K562 (cell line): ENCODE measurements at regions not wholly inside any gene's neighbourhood (a gene's known extent, or its start where the extent isn't known, plus 50 kb on each side); places are given as distances from the start of the nearest gene placed in this dataset.

ENCODE experiments used
- ATAC-seq: fragments of 200-7000 bp; cut with Tn5 transposase; 3 replicates; pipeline ENCODE4 v1.9.1; 2020; ENCODE audit warnings: moderate library complexity
- BruUV-seq: library from RNA; stranded (reverse); fragments of 400-500 nt; replicated peaks from 2 replicates; lab custom pipeline; 2021; lab: Mats Ljungman, UMichigan
- CTCF ChIA-PET: fragments of 300-600 bp; formaldehyde crosslinking; extraction: SDS; loops from one replicate; lab custom pipeline; 2021; ENCODE audit warnings: low intra/inter-chr PET ratio; lab: Yijun Ruan, JAX
- POLR2A ChIA-PET: fragments of 300-600, 350-650 bp; sonication (Branson Sonifier 250); formaldehyde crosslinking; extraction: SDS; loops from one replicate; lab custom pipeline; 2021; ENCODE audit warnings: antibody characterized with exemption, inconsistent platforms; lab: Yijun Ruan, JAX
- DNase-seq, 4 experiments: peaks; one replicate each; pipeline versions ENCODE4 v3.0.0 to v3.0.0-alpha.2; 2011 to 2018; ENCODE audit warnings: low spot score in 3 of 4, mixed read lengths in 3 of 4; ENCODE audit errors: extremely low read depth in 1 of 4
- FAIRE-seq: peaks from 2 replicates; lab custom pipeline; 2011; peaks lifted over from hg19 to GRCh38; lab: Jason Lieb, UNC
- H2AFZ ChIP-seq: 2 replicates; pipeline ENCODE4 v1.6.0; 2011; ENCODE audit warnings: low read depth, low read length, control low read depth, inconsistent platforms
- H3K27ac ChIP-seq: fragments of 200-600 bp; 3 replicates; pipeline ENCODE4 v1.8.0; 2011; ENCODE audit warnings: low read depth, mild to moderate bottlenecking, control low read depth, inconsistent platforms, low read length, moderate library complexity, mixed read lengths; ENCODE audit errors: extremely low read depth
- H3K27me3 ChIP-seq, 2 experiments: fragments of 300-600 bp in 1 of 2; 2 replicates in 1 of 2; 3 replicates in 1 of 2; pipeline versions ENCODE4 v1.6.0 to v1.8.0; 2011; ENCODE audit warnings: inconsistent platforms in 2 of 2, low read length in 2 of 2, mild to moderate bottlenecking in 1 of 2, mixed read lengths in 1 of 2, moderate library complexity in 1 of 2; ENCODE audit not compliant: control insufficient read depth in 2 of 2, insufficient read depth in 2 of 2
- H3K36me3 ChIP-seq: fragments of 300-600 bp; 3 replicates; pipeline ENCODE4 v1.8.0; 2011; ENCODE audit warnings: mild to moderate bottlenecking, low read length, inconsistent platforms; ENCODE audit not compliant: control insufficient read depth, insufficient read depth
- H3K4me1 ChIP-seq, 2 experiments: fragments of 200-600 bp in 1 of 2; replicated peaks in 1 of 2; 2 replicates in 1 of 2; 3 replicates in 1 of 2; pipeline versions ENCODE4 v1.5.1 to v1.8.0; 2011; ENCODE audit warnings: inconsistent platforms in 2 of 2, low read length in 2 of 2, mild to moderate bottlenecking in 1 of 2, mixed read lengths in 1 of 2, moderate library complexity in 1 of 2; ENCODE audit not compliant: control insufficient read depth in 2 of 2, insufficient read depth in 2 of 2
- H3K4me2 ChIP-seq: 2 replicates; pipeline ENCODE4 v1.6.1; 2011; ENCODE audit warnings: low read length, control low read depth, inconsistent platforms, mixed read lengths; ENCODE audit not compliant: insufficient read depth
- H3K4me3 ChIP-seq: fragments of 200-600 bp; sonication (generic), shearing (Covaris generic); 2 replicates; pipeline ENCODE4 v1.5.1; 2016; ENCODE audit warnings: control low read depth, inconsistent platforms
- H3K79me2 ChIP-seq: fragments of 200-600 bp; 3 replicates; pipeline ENCODE4 v1.8.0; 2011; ENCODE audit warnings: low read length, inconsistent platforms; ENCODE audit not compliant: control insufficient read depth, insufficient read depth
- H3K9ac ChIP-seq, 2 experiments: 2 replicates each; pipeline versions ENCODE4 v1.6.0 to v1.6.1; 2011; ENCODE audit warnings: low read depth in 2 of 2, low read length in 2 of 2, control low read depth in 1 of 2, inconsistent platforms in 1 of 2, mild to moderate bottlenecking in 1 of 2, mixed read lengths in 1 of 2; ENCODE audit not compliant: insufficient read depth in 1 of 2
- H3K9me1 ChIP-seq: one replicate; pipeline ENCODE4 v1.6.0; 2011; ENCODE audit warnings: inconsistent platforms, mild to moderate bottlenecking, low read length, moderate library complexity; ENCODE audit not compliant: control insufficient read depth, insufficient read depth
- H3K9me3 ChIP-seq: replicated peaks from 2 replicates; pipeline ENCODE4 v1.5.1; 2011; ENCODE audit warnings: low read depth, low read length, inconsistent platforms; ENCODE audit not compliant: control insufficient read depth, insufficient read depth
- H4K20me1 ChIP-seq: replicated peaks from 2 replicates; pipeline ENCODE4 v1.6.1; 2011; ENCODE audit warnings: low read length, inconsistent platforms, mixed read lengths; ENCODE audit not compliant: control insufficient read depth, insufficient read depth
- ARID1B ChIP-seq: fragments of 450-650 bp; IDR thresholded peaks from 2 replicates; pipeline ENCODE4 v1.6.1; 2016; ENCODE audit warnings: antibody characterized with exemption, mild to moderate bottlenecking, inconsistent platforms
- BHLHE40 ChIP-seq: IDR thresholded peaks from 2 replicates; pipeline ENCODE4 v1.6.1; 2011; ENCODE audit warnings: low read length, improper control_type of control experiment
- CTCF ChIP-seq, 3 experiments: IDR thresholded peaks in 2 of 3; conservative IDR thresholded peaks in 1 of 3; 2 replicates each; pipeline ENCODE4 v1.5.1; 2011 to 2012; ENCODE audit warnings: low read length in 3 of 3, mild to moderate bottlenecking in 3 of 3, control low read depth in 2 of 3, improper control_type of control experiment in 1 of 3, inconsistent platforms in 1 of 3, low read depth in 1 of 3, mixed read lengths in 1 of 3, moderate library complexity in 1 of 3; ENCODE audit not compliant: insufficient read depth in 2 of 3
- DLX4 ChIP-seq: fragments of 250-450 bp; sonication (Bioruptor Pico); IDR thresholded peaks from 2 replicates; pipeline ENCODE4 v1.6.1; 2021; ENCODE audit warnings: mild to moderate bottlenecking
- FIP1L1 ChIP-seq: fragments of 200-400 bp; formaldehyde crosslinking; IDR thresholded peaks from 2 replicates; pipeline ENCODE4 v1.6.1; 2018; ENCODE audit warnings: mild to moderate bottlenecking, low read depth, low read length; ENCODE audit not compliant: poor library complexity, severe bottlenecking
- HDAC3 ChIP-seq: fragments of 450-650 bp; IDR thresholded peaks from 2 replicates; pipeline ENCODE4 v1.6.1; 2018; ENCODE audit warnings: borderline replicate concordance, mild to moderate bottlenecking, moderate library complexity; ENCODE audit not compliant: partially characterized antibody
- HMBOX1 ChIP-seq: sonication (generic); IDR thresholded peaks from 2 replicates; pipeline ENCODE4 v1.6.1; 2016
- HMG20B ChIP-seq: fragments of 250-450 bp; sonication (Bioruptor Pico); IDR thresholded peaks from 2 replicates; pipeline ENCODE4 v1.5.0; 2021; ENCODE audit warnings: mild to moderate bottlenecking
- MTA3 ChIP-seq: fragments of 450-650 bp; formaldehyde crosslinking; IDR thresholded peaks from 2 replicates; pipeline ENCODE4 v1.6.1; 2017; ENCODE audit warnings: mild to moderate bottlenecking, borderline replicate concordance
- NR4A1 ChIP-seq, 2 experiments: fragments of 250-450 bp in 1 of 2; fragments of 450-650 bp in 1 of 2; sonication (Bioruptor Pico) in 1 of 2; IDR thresholded peaks; 2 replicates each; pipeline versions ENCODE4 v1.4.0 to v1.6.1; 2016 to 2020; ENCODE audit warnings: mild to moderate bottlenecking in 2 of 2, missing compliant biosample characterization in 1 of 2, missing genetic modification characterization in 1 of 2, moderate library complexity in 1 of 2
- RBM15 ChIP-seq: fragments of 200-400 bp; formaldehyde crosslinking; IDR thresholded peaks from 2 replicates; pipeline ENCODE4 v1.6.1; 2018; ENCODE audit warnings: mild to moderate bottlenecking, low read length, moderate library complexity; ENCODE audit not compliant: insufficient read depth
- SMAD3 ChIP-seq: fragments of 450-650 bp; formaldehyde crosslinking; conservative IDR thresholded peaks from 2 replicates; pipeline ENCODE4 v1.4.0; 2020; ENCODE audit warnings: mild to moderate bottlenecking
- ZC3H11A ChIP-seq: IDR thresholded peaks from 2 replicates; pipeline ENCODE4 v1.6.1; 2012; ENCODE audit warnings: low read depth, low read length, improper control_type of control experiment
- ZNF778 ChIP-seq: fragments of 450-650 bp; formaldehyde crosslinking; IDR thresholded peaks from 2 replicates; pipeline ENCODE4 v1.4.0; 2020; ENCODE audit warnings: mild to moderate bottlenecking, moderate library complexity
- ZNF830 ChIP-seq: fragments of 250-450 bp; sonication (Bioruptor Pico); IDR thresholded peaks from 2 replicates; pipeline ENCODE4 v1.5.0; 2021; ENCODE audit warnings: mild to moderate bottlenecking
- WGBS: fragments of 100-300 bp; shearing (Covaris generic); methylation state at CpG from one replicate; pipeline ENCODE4 v1.1.6; 2016; ENCODE audit warnings: low coverage, mixed read lengths; ENCODE audit not compliant: insufficient coverage; ENCODE audit errors: missing lambda C conversion rate; 5-methylcytosine and 5-hydroxymethylcytosine counted together
- in situ Hi-C: fragments of 300-500 bp; cut with MboI; formaldehyde crosslinking; loops from 4 replicates; pipeline ENCODE4 v1.15.0; 2018; ENCODE audit warnings: inconsistent platforms, mixed read lengths
- intact Hi-C: fragments of 100-400 bp; cut with micrococcal nuclease; formaldehyde crosslinking; loops from 2 replicates; pipeline ENCODE4 v1.14.2; 2022

- no peak overlapping the region for H3K27ac ChIP-seq
- no peaks in the 10 kb centered on the region for H3K4me1 ChIP-seq
- H2AFZ ChIP-seq: no peak overlapping the region
- H3K36me3 ChIP-seq: no peaks in the 10 kb centered on the region
- H3K9me3 ChIP-seq: peaks cover 2% of the 10 kb centered on the region; the same call in 1 of the 2 replicates
- no peak for ATAC-seq
- no TSS peak for BruUV-seq
- H3K4me3 ChIP-seq: no peak overlapping the region
- TF ChIP-seq MTA3 (no peak), ZNF778 (CRISPR knock-in tag) (no peak), ARID1B (no peak), HDAC3 (no peak), SMAD3 (CRISPR knock-in tag) (no peak), RBM15 (no peak), ZNF830 (CRISPR knock-in tag) (no peak), HMBOX1 (no peak), ZC3H11A (no peak), BHLHE40 (no peak), NR4A1 (CRISPR knock-in tag; IDR thresholded peaks at IDR 0.05) (no peak), NR4A1 (tag; IDR thresholded peaks at IDR 0.05) (no peak), DLX4 (CRISPR knock-in tag) (no peak), CTCF (IDR thresholded peaks at IDR 0.05 in 2 of 3, conservative IDR thresholded peaks at IDR 0.05 in 1 of 3; ENCODE audit: insufficient read depth in 2 of 3, low read depth in 1 of 3, low read length in 3 of 3) (no peak), HMG20B (no peak), FIP1L1 (no peak)
- 1% methylated on average over 6 of the region's 6 CpGs for WGBS
- no peak overlapping the region for H3K9ac ChIP-seq
- H3K27me3 ChIP-seq: no peaks in the 10 kb centered on the region
- no peak for DNase-seq
- in situ Hi-C loops: no loop called here
- CTCF ChIA-PET: no interaction called here
- POLR2A ChIA-PET: no interaction called here
- H4K20me1 ChIP-seq: no peaks in the 10 kb centered on the region
- H3K4me2 ChIP-seq: no peak overlapping the region
- no peaks in the 10 kb centered on the region for H3K79me2 ChIP-seq
- no peaks in the 10 kb centered on the region for H3K9me1 ChIP-seq
- intact Hi-C loops: no loop called here
- FAIRE-seq: no peak
These were observed 480.6 kb downstream of the IPMK start for GRCh38 chr10:57786850-57787750.
